Activated CD8-positive, alpha-beta T cell treated with anti-CD3 and anti-CD28 coated beads, Interleukin-2, amount 10 ng/mL, durations not matched to agents 7 days and 5 days (primary cell): ENCODE measurements at regions not wholly inside any gene's neighbourhood (a gene's known extent, or its start where the extent isn't known, plus 50 kb on each side); places are given as distances from the start of the nearest gene placed in this dataset.

Experiments
- ATAC-seq: fragments of 150-1000 bp; cut with Tn5 transposase; one replicate; pipeline ENCODE4 v1.10.0; 2021; ENCODE audit warnings: moderate library complexity
- CTCF ChIA-PET: fragments of 350-600 bp; sonication (Branson Sonifier 250); formaldehyde crosslinking; loops from one replicate; lab custom pipeline; 2021; ENCODE audit warnings: antibody characterized with exemption; lab: Charles Lee
- POLR2A ChIA-PET: fragments of 350-600 bp; sonication (Branson Sonifier 250); formaldehyde crosslinking; loops from one replicate; lab custom pipeline; 2021; ENCODE audit warnings: antibody characterized with exemption; lab: Charles Lee
- DNase-seq: peaks from one replicate; pipeline ENCODE4 v3.0.0-alpha.2; 2020
- H3K27ac Mint-ChIP-seq: one replicate; pipeline ENCODE4 v1.8.0; 2021; ENCODE audit warnings: mild to moderate bottlenecking, mixed read lengths
- H3K27me3 Mint-ChIP-seq: one replicate; pipeline ENCODE4 v1.8.0; 2021; ENCODE audit warnings: low read depth, mixed read lengths
- H3K36me3 Mint-ChIP-seq: one replicate; pipeline ENCODE4 v1.8.0; 2021; ENCODE audit warnings: low read depth, mixed read lengths
- H3K4me1 Mint-ChIP-seq: one replicate; pipeline ENCODE4 v1.8.0; 2021; ENCODE audit warnings: low read depth, mixed read lengths
- H3K4me3 Mint-ChIP-seq: one replicate; pipeline ENCODE4 v1.8.0; 2021; ENCODE audit warnings: mild to moderate bottlenecking, mixed read lengths
- H3K9me3 Mint-ChIP-seq: one replicate; pipeline ENCODE4 v1.8.0; 2022; ENCODE audit warnings: mixed read lengths; ENCODE audit not compliant: insufficient read depth

- Mint-ChIP-seq H3K36me3 (peaks cover 3% of the 10 kb centered on the region), H3K4me1 (peaks cover 4% of the 10 kb centered on the region), H3K4me3 (no peak overlapping the region), H3K27ac (no peak overlapping the region), H3K27me3 (no peaks in the 10 kb centered on the region), H3K9me3 (peaks cover 8% of the 10 kb centered on the region)
- ChIA-PET POLR2A (no interaction called here), CTCF (interaction anchor here (1.4 to 1.7 kb wide), 2 partner anchors 12 to 25 kb away, joined by 4 read pairs; no protein-coding TSS in a partner anchor)
- DNase-seq (no peak), ATAC-seq (no peak)
Measured at GRCh38 chr2:172685467-172685866, 50.2 kb upstream of the RAPGEF4 start.
